ENCODE measurements at regions not wholly inside any gene's neighbourhood (a gene's known extent, or its start where the extent isn't known, plus 50 kb on each side); places are given as distances from the start of the nearest gene placed in this dataset.

GRCh38 chr11:122277493-122277892 is 161.5 kb upstream of the BLID start:
- DNase-seq = no peak

GRCh38 chr11:122276221-122276620 is 160.2 kb upstream of the BLID start:
- no peak for DNase-seq

- DNase-seq = no peak
Observed at GRCh38 chr11:122275508-122275907, 159.5 kb upstream of the BLID start.

- no peak for DNase-seq
Observed at GRCh38 chr11:122273476-122274191, 157.6 kb upstream of the BLID start.

GRCh38 chr11:122271745-122272144 is 155.7 kb upstream of the BLID start:
- DNase-seq = no peak

GRCh38 chr11:122271137-122271536 is 155.1 kb upstream of the BLID start:
- DNase-seq = no peak

- DNase-seq = no peak
Observed at GRCh38 chr11:122270535-122270934, 154.5 kb upstream of the BLID start.

GRCh38 chr11:122269824-122270223 is 153.8 kb upstream of the BLID start:
- no peak for DNase-seq

- DNase-seq = no peak
Observed at GRCh38 chr11:122268601-122269130, 152.7 kb upstream of the BLID start.

GRCh38 chr11:122267602-122268001 is 151.6 kb upstream of the BLID start:
- DNase-seq = peak in 1 of 3 donors; percentile 85

GRCh38 chr11:122265981-122266380 is 150.0 kb upstream of the BLID start:
- DNase-seq = no peak

GRCh38 chr11:122264121-122264520 is 148.1 kb upstream of the BLID start:
- DNase-seq = no peak

- DNase-seq = no peak
Observed at GRCh38 chr11:122261546-122261945, 145.5 kb upstream of the BLID start.

- DNase-seq = no peak
Observed at GRCh38 chr11:122259195-122259821, 143.3 kb upstream of the BLID start.

- no peak for DNase-seq
Observed at GRCh38 chr11:122258446-122259194, 142.6 kb upstream of the BLID start.

- peak; percentile 59 to 85 (median 76) for DNase-seq
Observed at GRCh38 chr11:122253589-122254231, 137.7 kb upstream of the BLID start.

- DNase-seq = no peak
Observed at GRCh38 chr11:122248939-122249338, 132.9 kb upstream of the BLID start.

- peak; percentile 78 to 82 (median 81) for DNase-seq
Observed at GRCh38 chr11:122248131-122248530, 132.1 kb upstream of the BLID start.

- DNase-seq = peak in 1 of 3 donors; percentile 59
Observed at GRCh38 chr11:122246874-122247273, 130.9 kb upstream of the BLID start.

GRCh38 chr11:122242731-122243130 is 126.7 kb upstream of the BLID start:
- no peak for DNase-seq

- no peak for DNase-seq
Observed at GRCh38 chr11:122241566-122241965, 125.6 kb upstream of the BLID start.

- no peak for DNase-seq
Observed at GRCh38 chr11:122240638-122241037, 124.6 kb upstream of the BLID start.
